ENCODE measurements at regions not wholly inside any gene's neighbourhood (a gene's known extent, or its start where the extent isn't known, plus 50 kb on each side); places are given as distances from the start of the nearest gene placed in this dataset.
A peak's percentile ranks its signal among the peaks of the same experiment; 100 is the strongest.
"Not testable (repeated sequence)": the region's sequence is repeated elsewhere in the genome, so short reads cannot be mapped to it uniquely, and the experiment has no call there.

DNA sequence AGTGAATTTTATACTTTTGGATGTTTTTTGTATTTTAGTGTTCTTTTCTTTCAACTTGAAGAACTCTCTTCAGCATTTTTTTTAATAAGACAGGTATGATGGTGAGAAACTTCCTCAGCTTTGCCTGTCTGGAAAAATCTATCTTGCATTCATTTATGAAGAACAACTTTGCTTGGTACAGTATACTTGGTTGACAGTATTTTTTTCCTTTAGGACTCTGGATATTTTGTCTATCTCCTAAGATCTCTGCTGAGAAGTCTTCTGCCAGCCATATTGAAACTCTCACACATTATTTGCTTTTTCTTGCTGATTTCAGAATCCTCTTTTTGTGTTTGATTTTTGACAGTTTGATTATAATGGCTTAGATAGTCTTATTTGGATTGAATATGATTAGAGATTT is 405.0 kb upstream of the GHITM start:
- DNase-seq (ENCODE audit: insufficient read length) (no peak), FAIRE-seq (no peak)
- TF ChIP-seq TAF1 (IDR thresholded peaks at IDR 0.05; ENCODE audit: borderline replicate concordance, low read depth, low read length) (no peak), POLR2AphosphoS5 (IDR thresholded peaks at IDR 0.05; ENCODE audit: low read depth, low read length) (no peak), POLR2A (IDR thresholded peaks at IDR 0.05; ENCODE audit: low read depth, low read length) (no peak)

DNA sequence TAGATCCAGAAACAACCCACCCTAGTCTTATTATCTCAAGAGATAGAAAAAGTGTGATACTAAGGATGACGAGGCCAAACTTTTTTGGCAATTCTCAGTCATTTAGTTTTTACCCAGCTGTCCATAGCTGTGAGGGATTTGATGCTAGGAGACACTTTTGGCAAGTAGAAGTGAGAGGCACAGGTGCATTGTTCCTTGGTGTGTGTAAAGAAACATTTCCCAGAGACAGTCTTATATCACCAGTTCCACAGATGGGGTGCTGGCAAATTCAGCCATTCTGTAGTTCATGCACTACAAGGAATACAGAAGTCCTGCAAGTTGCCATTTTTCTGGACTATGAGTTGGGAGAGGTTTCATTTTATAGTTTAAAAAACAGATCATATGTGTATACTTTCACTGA is 403.3 kb upstream of the GHITM start:
- DNase-seq (ENCODE audit: insufficient read length) (no peak), FAIRE-seq (no peak)
- no peak for TF ChIP-seq POLR2AphosphoS5 (IDR thresholded peaks at IDR 0.05; ENCODE audit: low read depth, low read length)
- TF ChIP-seq POLR2A (IDR thresholded peaks at IDR 0.05; ENCODE audit: low read depth, low read length): no peak
- no peak for TF ChIP-seq TAF1 (IDR thresholded peaks at IDR 0.05; ENCODE audit: borderline replicate concordance, low read depth, low read length)

GRCh38 chr10:83750604-83751003 is 388.7 kb upstream of the GHITM start:
- TF ChIP-seq POLR2AphosphoS5 (IDR thresholded peaks at IDR 0.05; ENCODE audit: low read depth, low read length) (no peak), TAF1 (IDR thresholded peaks at IDR 0.05; ENCODE audit: borderline replicate concordance, low read depth, low read length) (no peak), POLR2A (IDR thresholded peaks at IDR 0.05; ENCODE audit: low read depth, low read length) (no peak)
- DNase-seq (ENCODE audit: insufficient read length): no peak
- FAIRE-seq: no peak

DNA sequence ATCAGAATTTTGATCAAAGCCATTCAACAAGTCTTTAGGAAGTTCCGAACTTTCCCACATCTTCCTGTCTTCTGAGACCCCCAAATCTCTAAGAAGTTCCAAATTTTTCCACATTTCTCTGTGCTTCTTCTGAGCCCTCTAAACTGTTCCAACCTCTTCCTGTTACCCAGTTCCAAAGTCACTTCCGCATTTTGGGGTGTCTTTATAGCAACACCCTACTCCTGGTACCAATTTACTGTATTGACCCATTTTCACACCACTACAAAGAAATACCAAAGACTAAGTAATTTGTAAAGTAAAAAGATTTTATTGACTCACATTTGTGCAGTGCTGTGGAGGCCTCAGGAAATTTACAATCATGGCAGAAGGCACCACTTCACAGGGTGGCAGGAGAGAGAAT is 385.8 kb upstream of the GHITM start:
- FAIRE-seq (no peak), DNase-seq (ENCODE audit: insufficient read length) (no peak)
- TF ChIP-seq POLR2AphosphoS5 (IDR thresholded peaks at IDR 0.05; ENCODE audit: low read depth, low read length) (no peak), POLR2A (IDR thresholded peaks at IDR 0.05; ENCODE audit: low read depth, low read length) (no peak), TAF1 (IDR thresholded peaks at IDR 0.05; ENCODE audit: borderline replicate concordance, low read depth, low read length) (no peak)

DNA sequence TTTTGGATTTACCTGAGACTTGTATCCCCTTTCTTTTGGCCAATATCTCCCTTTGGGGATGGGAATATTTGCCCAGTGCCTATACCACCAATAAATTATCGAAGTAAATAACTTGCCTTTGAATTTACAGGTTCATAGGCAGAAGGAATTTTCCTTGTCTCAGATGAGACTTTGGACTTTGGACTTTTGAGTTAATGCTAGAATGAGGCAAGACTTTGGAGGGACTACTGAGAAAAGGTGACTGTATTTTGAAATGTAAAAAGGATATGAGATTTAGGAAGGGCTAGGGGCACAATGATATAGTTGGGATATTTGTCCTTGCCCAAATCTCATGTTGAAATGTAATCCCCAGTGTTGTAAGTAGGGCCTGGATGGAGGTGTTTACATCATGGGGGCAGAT is 384.5 kb upstream of the GHITM start:
- TF ChIP-seq POLR2A (IDR thresholded peaks at IDR 0.05; ENCODE audit: low read depth, low read length) (no peak), TAF1 (IDR thresholded peaks at IDR 0.05; ENCODE audit: borderline replicate concordance, low read depth, low read length) (no peak), POLR2AphosphoS5 (IDR thresholded peaks at IDR 0.05; ENCODE audit: low read depth, low read length) (no peak)
- FAIRE-seq (no peak), DNase-seq (ENCODE audit: insufficient read length) (no peak)

- TF ChIP-seq POLR2AphosphoS5 (IDR thresholded peaks at IDR 0.05; ENCODE audit: low read depth, low read length) (no peak), POLR2A (IDR thresholded peaks at IDR 0.05; ENCODE audit: low read depth, low read length) (no peak)
- FAIRE-seq: no peak
- no peak for DNase-seq (ENCODE audit: insufficient read length)
Observed at GRCh38 chr10:83760142-83760541, 379.2 kb upstream of the GHITM start.

DNA sequence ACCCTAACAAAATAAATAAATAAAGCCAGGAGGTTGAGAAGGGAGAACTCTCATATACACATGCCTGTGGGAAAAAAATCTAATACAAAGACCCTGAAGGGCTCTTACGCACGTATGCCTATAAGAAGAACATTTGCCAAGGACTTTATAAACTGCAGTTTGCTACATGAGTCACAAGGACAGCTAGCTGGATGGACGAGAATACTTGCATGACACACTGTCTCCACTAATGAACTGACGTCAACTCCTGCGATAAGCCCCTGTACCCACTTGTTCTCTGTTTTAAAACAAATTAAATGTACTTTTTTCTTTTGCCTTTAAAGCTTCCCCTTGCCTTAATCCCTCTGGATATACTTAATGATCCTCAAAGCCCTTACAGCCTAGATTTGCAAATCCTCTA is 374.6 kb upstream of the GHITM start:
- FAIRE-seq (peak; percentile 46), DNase-seq (ENCODE audit: insufficient read length) (no peak)
- TF ChIP-seq TAF1 (IDR thresholded peaks at IDR 0.05; ENCODE audit: borderline replicate concordance, low read depth, low read length) (no peak), POLR2AphosphoS5 (IDR thresholded peaks at IDR 0.05; ENCODE audit: low read depth, low read length) (no peak), POLR2A (IDR thresholded peaks at IDR 0.05; ENCODE audit: low read depth, low read length) (no peak)

DNA sequence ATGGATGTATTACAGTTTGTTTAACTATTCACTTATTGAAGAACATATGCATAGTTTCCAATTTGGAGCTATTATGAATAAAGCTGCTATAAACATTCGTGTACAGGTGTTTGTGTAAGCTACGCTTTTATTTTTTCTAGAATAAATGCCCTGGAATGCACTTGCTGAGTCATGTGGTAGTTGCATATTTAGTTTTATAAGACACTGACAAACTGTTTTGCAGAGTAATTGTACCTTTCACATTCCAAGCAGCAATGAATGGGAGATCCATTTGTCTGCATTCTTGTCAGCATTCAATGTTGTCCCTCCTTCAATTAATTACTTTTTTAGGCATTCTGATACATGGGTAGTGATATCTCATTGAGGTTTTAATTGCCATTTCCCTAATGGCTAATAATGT is 373.6 kb upstream of the GHITM start:
- no peak for TF ChIP-seq POLR2AphosphoS5 (IDR thresholded peaks at IDR 0.05; ENCODE audit: low read depth, low read length)
- FAIRE-seq (no peak), DNase-seq (ENCODE audit: insufficient read length) (no peak)

GRCh38 chr10:83769281-83769820 is 370.0 kb upstream of the GHITM start:
- no peak for FAIRE-seq
- DNase-seq (ENCODE audit: insufficient read length): no peak
- TF ChIP-seq TAF1 (IDR thresholded peaks at IDR 0.05; ENCODE audit: borderline replicate concordance, low read depth, low read length): no peak
- no peak for TF ChIP-seq POLR2A (IDR thresholded peaks at IDR 0.05; ENCODE audit: low read depth, low read length)
- TF ChIP-seq POLR2AphosphoS5 (IDR thresholded peaks at IDR 0.05; ENCODE audit: low read depth, low read length): no peak

- FAIRE-seq; DNase-seq (ENCODE audit: insufficient read length): not testable (repeated sequence)
Observed at GRCh38 chr10:83786701-83787100, 352.6 kb upstream of the GHITM start.

DNA sequence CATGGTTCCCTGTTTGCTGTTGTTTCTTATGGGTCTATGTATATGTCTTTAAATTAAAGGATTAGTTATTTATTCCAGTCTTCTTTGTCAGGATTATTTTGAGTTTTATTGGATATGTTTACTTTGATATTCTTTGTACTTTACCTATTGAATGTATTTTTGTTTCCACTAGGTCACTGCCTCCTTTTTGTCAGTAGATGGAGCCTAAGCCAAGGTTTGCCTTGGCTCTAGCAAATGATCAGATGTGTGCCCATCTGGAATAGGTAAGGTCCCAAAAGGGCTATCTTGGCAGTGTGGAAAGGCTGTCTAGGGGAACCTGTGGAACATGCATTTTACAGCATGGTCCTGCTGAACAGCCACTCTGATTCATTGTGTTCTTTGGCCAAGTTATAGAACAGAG is 337.3 kb upstream of the GHITM start:
- no peak for DNase-seq (ENCODE audit: insufficient read length)
- TF ChIP-seq POLR2A (IDR thresholded peaks at IDR 0.05; ENCODE audit: low read depth, low read length): no peak
- TF ChIP-seq POLR2AphosphoS5 (IDR thresholded peaks at IDR 0.05; ENCODE audit: low read depth, low read length): no peak
- no peak for TF ChIP-seq TAF1 (IDR thresholded peaks at IDR 0.05; ENCODE audit: borderline replicate concordance, low read depth, low read length)

DNA sequence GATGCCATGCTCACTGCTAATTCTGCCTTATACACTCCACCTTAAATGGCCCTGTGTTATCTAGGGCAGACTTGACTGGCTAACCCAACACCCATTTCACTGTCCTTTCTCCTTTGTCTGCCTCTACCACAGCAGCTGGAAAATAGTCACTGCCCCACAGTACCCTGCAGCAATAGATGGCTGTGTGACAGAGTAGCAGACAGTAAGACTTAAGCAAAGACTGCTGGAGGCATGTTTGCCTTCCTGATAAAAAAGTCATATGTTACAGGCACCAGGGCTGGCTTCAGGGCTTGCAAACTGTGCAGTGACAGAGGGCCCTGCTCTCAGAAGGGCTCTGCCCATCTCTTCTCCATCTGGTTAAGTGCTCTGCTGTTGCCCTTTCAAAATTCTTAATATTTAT is 332.6 kb upstream of the GHITM start:
- FAIRE-seq: no peak

More for the DNA sequence above, 337.3 kb upstream of the GHITM start:
- FAIRE-seq: no peak

DNA sequence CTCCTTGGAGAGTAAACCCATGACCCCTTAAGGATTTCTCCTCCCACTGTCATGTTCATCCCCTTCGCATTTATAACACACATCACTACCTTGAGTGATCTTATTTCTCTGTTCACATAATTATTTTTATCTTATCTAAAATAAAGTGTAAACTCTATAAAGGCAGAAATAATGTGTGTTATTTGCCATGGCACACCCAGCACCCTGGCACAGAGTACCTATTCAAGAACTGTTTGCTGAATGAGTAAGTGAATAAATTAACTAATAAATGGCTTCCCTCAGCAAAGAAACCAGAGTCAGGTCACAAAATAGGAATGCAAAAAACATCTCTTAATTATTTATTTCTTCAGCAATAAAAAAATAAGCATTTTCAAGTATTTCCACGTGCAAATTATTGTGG is 330.3 kb upstream of the GHITM start:
- FAIRE-seq (no peak), DNase-seq (ENCODE audit: insufficient read length) (no peak)
- no peak for TF ChIP-seq POLR2AphosphoS5 (IDR thresholded peaks at IDR 0.05; ENCODE audit: low read depth, low read length)
- TF ChIP-seq POLR2A (IDR thresholded peaks at IDR 0.05; ENCODE audit: low read depth, low read length): no peak

More for the DNA sequence above, 332.6 kb upstream of the GHITM start:
- no peak for TF ChIP-seq POLR2AphosphoS5 (IDR thresholded peaks at IDR 0.05; ENCODE audit: low read depth, low read length)
- no peak for TF ChIP-seq TAF1 (IDR thresholded peaks at IDR 0.05; ENCODE audit: borderline replicate concordance, low read depth, low read length)
- no peak for DNase-seq (ENCODE audit: insufficient read length)
